Fibroblast of lung (primary cell): ENCODE measurements at regions not wholly inside any gene's neighbourhood (a gene's known extent, or its start where the extent isn't known, plus 50 kb on each side); places are given as distances from the start of the nearest gene placed in this dataset.
"Not testable (repeated sequence)": the region's sequence is repeated elsewhere in the genome, so short reads cannot be mapped to it uniquely, and the experiment has no call there.

Experiments
- EZH2 ChIP-seq: IDR thresholded peaks from 2 replicates; pipeline ENCODE4 v1.5.1; 2012; ENCODE audit warnings: low read length, control low read depth, mild to moderate bottlenecking; ENCODE audit errors: missing control alignments
- TF ChIP-seq, protein P1 (sequence below), 2 donors: IDR thresholded peaks in 1 of 2; conservative IDR thresholded peaks in 1 of 2; 1 replicate in 1 of 2; 2 replicates in 1 of 2; pipeline ENCODE4 v1.5.1; 2011 to 2012; ENCODE audit warnings: low read length in 2 of 2, control low read depth in 1 of 2, inconsistent platforms in 1 of 2, low read depth in 1 of 2, mild to moderate bottlenecking in 1 of 2

DNA sequence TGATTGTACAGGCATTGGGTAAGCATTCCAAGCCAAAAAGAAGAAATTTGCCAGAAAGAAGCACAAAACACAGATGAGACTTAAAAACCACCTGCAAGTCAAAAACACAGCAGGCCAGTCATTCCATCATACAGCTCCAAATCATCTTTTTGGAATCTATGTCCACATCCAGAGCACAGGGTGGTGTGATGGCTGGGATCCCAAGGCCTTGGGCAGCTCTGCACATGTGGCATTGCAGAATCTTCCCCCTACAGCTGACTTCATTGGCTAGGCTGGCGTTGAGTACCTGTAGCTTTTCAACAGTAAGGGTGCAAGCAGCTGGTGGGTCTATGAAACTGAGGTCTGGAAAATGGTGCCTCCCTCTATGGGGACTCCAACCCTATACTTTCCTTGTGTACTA is 236.7 kb downstream of the CWH43 start:
- TF ChIP-seq, protein P1, sequence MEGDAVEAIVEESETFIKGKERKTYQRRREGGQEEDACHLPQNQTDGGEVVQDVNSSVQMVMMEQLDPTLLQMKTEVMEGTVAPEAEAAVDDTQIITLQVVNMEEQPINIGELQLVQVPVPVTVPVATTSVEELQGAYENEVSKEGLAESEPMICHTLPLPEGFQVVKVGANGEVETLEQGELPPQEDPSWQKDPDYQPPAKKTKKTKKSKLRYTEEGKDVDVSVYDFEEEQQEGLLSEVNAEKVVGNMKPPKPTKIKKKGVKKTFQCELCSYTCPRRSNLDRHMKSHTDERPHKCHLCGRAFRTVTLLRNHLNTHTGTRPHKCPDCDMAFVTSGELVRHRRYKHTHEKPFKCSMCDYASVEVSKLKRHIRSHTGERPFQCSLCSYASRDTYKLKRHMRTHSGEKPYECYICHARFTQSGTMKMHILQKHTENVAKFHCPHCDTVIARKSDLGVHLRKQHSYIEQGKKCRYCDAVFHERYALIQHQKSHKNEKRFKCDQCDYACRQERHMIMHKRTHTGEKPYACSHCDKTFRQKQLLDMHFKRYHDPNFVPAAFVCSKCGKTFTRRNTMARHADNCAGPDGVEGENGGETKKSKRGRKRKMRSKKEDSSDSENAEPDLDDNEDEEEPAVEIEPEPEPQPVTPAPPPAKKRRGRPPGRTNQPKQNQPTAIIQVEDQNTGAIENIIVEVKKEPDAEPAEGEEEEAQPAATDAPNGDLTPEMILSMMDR (conservative IDR thresholded peaks at IDR 0.05 in 1 of 2, IDR thresholded peaks at IDR 0.05 in 1 of 2; ENCODE audit: low read depth in 1 of 2, low read length in 2 of 2): not testable (repeated sequence)
- TF ChIP-seq EZH2: not testable (repeated sequence)
